ENCODE measurements at regions not wholly inside any gene's neighbourhood (a gene's known extent, or its start where the extent isn't known, plus 50 kb on each side); places are given as distances from the start of the nearest gene placed in this dataset.

- no peak for DNase-seq
Observed at GRCh38 chr2:12300019-12300602, 416.6 kb upstream of the TRIB2 start.

GRCh38 chr2:12300927-12301326 lies 415.8 kb upstream of the TRIB2 start:
- no peak for DNase-seq

- no peak for DNase-seq
Observed at GRCh38 chr2:12302140-12302539, 414.6 kb upstream of the TRIB2 start.

- DNase-seq: no peak
Observed at GRCh38 chr2:12302691-12303090, 414.0 kb upstream of the TRIB2 start.

GRCh38 chr2:12303181-12304030 lies 413.3 kb upstream of the TRIB2 start:
- no peak for DNase-seq

GRCh38 chr2:12304564-12305171 lies 412.1 kb upstream of the TRIB2 start:
- no peak for DNase-seq

GRCh38 chr2:12305931-12306330 lies 410.8 kb upstream of the TRIB2 start:
- no peak for DNase-seq

- DNase-seq: no peak
Observed at GRCh38 chr2:12310399-12310798, 406.3 kb upstream of the TRIB2 start.

GRCh38 chr2:12313445-12314126 lies 403.1 kb upstream of the TRIB2 start:
- DNase-seq: no peak

GRCh38 chr2:12314127-12314760 lies 402.5 kb upstream of the TRIB2 start:
- DNase-seq: no peak

- no peak for DNase-seq
Observed at GRCh38 chr2:12315224-12315623, 401.5 kb upstream of the TRIB2 start.

GRCh38 chr2:12316476-12316875 lies 400.3 kb upstream of the TRIB2 start:
- no peak for DNase-seq

- DNase-seq: no peak
Observed at GRCh38 chr2:12317286-12317685, 399.4 kb upstream of the TRIB2 start.

- DNase-seq: no peak
Observed at GRCh38 chr2:12317814-12318426, 398.8 kb upstream of the TRIB2 start.

GRCh38 chr2:12318427-12319057 lies 398.2 kb upstream of the TRIB2 start:
- no peak for DNase-seq

GRCh38 chr2:12320027-12320734 lies 396.6 kb upstream of the TRIB2 start:
- no peak for DNase-seq

GRCh38 chr2:12320991-12321641 lies 395.6 kb upstream of the TRIB2 start:
- no peak for DNase-seq

GRCh38 chr2:12321886-12322285 lies 394.9 kb upstream of the TRIB2 start:
- DNase-seq: no peak

GRCh38 chr2:12325806-12326205 lies 390.9 kb upstream of the TRIB2 start:
- DNase-seq: no peak

- DNase-seq: no peak
Observed at GRCh38 chr2:12326449-12327190, 390.1 kb upstream of the TRIB2 start.

All from NCI-H748 treated with DMSO at 0.1 percent for 48 hours (cell line).